ENCODE measurements at regions not wholly inside any gene's neighbourhood (a gene's known extent, or its start where the extent isn't known, plus 50 kb on each side); places are given as distances from the start of the nearest gene placed in this dataset.

DNA sequence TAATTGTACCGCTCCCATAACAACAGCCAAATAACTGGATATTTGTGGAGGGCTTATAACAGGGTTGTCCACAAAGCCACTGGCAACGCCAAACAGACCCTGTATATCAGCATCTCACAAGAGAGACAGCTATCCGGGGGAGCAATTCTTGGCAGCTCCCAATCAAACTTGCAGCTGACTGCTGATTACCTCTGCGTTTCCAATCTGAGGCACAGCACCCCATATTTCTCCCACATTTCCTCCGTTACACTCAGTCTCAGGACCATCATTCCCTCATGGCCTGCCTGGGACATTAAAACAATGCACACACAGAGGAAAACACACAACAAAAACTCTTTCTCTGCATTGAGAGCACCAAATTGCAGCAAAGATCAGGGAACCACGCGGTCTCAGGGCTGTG is 67.8 kb upstream of the SDK1 start:
- TF ChIP-seq POLR2A (IDR thresholded peaks at IDR 0.05) = no peak
- TF ChIP-seq, protein P1, sequence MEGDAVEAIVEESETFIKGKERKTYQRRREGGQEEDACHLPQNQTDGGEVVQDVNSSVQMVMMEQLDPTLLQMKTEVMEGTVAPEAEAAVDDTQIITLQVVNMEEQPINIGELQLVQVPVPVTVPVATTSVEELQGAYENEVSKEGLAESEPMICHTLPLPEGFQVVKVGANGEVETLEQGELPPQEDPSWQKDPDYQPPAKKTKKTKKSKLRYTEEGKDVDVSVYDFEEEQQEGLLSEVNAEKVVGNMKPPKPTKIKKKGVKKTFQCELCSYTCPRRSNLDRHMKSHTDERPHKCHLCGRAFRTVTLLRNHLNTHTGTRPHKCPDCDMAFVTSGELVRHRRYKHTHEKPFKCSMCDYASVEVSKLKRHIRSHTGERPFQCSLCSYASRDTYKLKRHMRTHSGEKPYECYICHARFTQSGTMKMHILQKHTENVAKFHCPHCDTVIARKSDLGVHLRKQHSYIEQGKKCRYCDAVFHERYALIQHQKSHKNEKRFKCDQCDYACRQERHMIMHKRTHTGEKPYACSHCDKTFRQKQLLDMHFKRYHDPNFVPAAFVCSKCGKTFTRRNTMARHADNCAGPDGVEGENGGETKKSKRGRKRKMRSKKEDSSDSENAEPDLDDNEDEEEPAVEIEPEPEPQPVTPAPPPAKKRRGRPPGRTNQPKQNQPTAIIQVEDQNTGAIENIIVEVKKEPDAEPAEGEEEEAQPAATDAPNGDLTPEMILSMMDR (IDR thresholded peaks at IDR 0.05) = no peak
- WGBS, 4 donors = 87 to 94% (median 89%) methylated on average over 7 of the region's 7 CpGs
- Histone ChIP-seq H3K27me3 (no peaks in the 10 kb centered on the region), H3K4me1 (replicated peaks in 1 of 2) (no peaks in the 10 kb centered on the region), H3K36me3 (replicated peaks in 1 of 2) (no peaks in the 10 kb centered on the region), H3K27ac (no peak overlapping the region), H3K9me3 (replicated peaks in 1 of 3) (no peaks in the 10 kb centered on the region), H3K4me3 (no peak overlapping the region)
- intact Hi-C loops (cut with DNase I) = no loop called here
- no peak for DNase-seq

DNA sequence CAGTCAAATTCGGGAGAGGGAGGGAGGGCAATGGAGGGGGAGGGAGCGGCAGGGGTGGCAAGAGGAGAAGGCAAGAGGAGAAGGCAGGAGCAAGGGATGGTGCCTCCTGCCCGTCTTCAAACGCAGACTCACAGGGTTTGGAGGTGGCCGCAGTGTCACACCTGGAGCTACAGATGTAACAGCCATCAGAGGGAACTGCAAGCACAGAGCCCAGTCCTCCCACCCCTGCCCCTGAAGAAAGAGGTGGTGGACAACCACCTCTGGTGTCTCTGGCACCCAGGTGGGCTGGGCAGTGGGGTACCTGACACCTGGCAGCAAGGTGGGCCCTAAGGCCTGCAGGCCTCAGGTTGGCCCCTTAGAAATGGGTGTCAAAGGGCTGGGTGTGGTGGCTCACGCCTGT is 67.0 kb upstream of the SDK1 start:
- Histone ChIP-seq H3K27ac (no peak overlapping the region), H3K27me3 (no peaks in the 10 kb centered on the region), H3K36me3 (replicated peaks in 1 of 2) (no peaks in the 10 kb centered on the region), H3K4me1 (replicated peaks in 1 of 2) (no peaks in the 10 kb centered on the region), H3K4me3 (no peak overlapping the region), H3K9me3 (replicated peaks in 1 of 3) (no peaks in the 10 kb centered on the region)
- TF ChIP-seq POLR2A (IDR thresholded peaks at IDR 0.05) = no peak
- intact Hi-C loops (cut with DNase I) = no loop called here
- 79 to 95% (median 88%) methylated on average over 6 of the region's 6 CpGs for WGBS, 4 donors
- no peak for DNase-seq

DNA sequence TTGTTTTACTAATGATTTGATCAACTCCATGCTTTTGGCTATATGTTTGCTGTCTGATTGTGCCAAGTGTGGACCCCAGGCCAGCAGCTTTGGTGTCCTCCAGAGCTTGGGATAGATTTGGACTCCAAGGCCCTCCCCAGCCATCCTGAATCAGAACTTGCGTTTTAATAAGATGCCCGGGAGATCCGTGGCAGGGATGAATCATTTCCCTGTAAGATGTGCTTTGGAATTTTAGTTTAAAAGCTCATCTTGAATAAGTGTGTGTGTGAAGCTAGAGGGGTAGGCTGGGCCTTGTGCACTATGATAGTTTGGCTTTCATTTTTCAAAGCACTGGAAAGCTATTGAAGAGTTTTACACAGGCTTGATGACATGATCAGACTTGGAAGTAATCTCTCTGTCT is 66.2 kb upstream of the SDK1 start:
- Histone ChIP-seq H3K36me3 (replicated peaks in 1 of 2) (no peaks in the 10 kb centered on the region), H3K27ac (no peak overlapping the region), H3K4me3 (no peak overlapping the region), H3K9me3 (replicated peaks in 1 of 3) (no peaks in the 10 kb centered on the region), H3K4me1 (replicated peaks in 1 of 2) (no peaks in the 10 kb centered on the region), H3K27me3 (no peaks in the 10 kb centered on the region)
- 77 to 92% (median 86%) methylated on average over 3 of the region's 3 CpGs for WGBS, 4 donors
- no peak for DNase-seq
- TF ChIP-seq, protein P1 (IDR thresholded peaks at IDR 0.05) = no peak
- no peak for TF ChIP-seq POLR2A (IDR thresholded peaks at IDR 0.05)
- intact Hi-C loops (cut with DNase I) = no loop called here

DNA sequence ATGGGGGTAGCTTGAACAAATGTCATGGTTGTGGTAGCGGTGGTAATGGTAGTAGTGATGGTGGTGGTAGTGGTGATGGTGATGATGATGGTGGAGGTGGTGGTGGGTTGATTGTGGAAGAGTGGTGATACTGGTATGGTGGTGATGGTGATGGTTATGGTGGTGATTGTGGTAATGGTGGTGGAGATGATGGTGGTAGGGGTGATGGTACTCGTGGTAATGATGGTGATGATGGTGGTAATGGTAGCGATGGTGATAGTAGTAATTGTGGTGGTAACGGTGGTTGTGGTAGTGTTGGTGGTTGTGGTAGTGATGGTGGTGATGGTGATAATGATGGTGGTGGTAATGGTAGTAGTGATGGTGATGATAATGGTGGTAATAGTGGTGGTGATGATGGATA is 65.7 kb upstream of the SDK1 start:
- Histone ChIP-seq H3K9me3 (replicated peaks in 1 of 3) (no peaks in the 10 kb centered on the region), H3K27me3 (no peaks in the 10 kb centered on the region), H3K36me3 (replicated peaks in 1 of 2) (no peaks in the 10 kb centered on the region), H3K27ac (no peak overlapping the region), H3K4me1 (replicated peaks in 1 of 2) (no peaks in the 10 kb centered on the region), H3K4me3 (no peak overlapping the region)
- TF ChIP-seq, protein P1 (IDR thresholded peaks at IDR 0.05) = no peak
- TF ChIP-seq POLR2A (IDR thresholded peaks at IDR 0.05) = no peak
- 78 to 87% (median 85%) methylated on average over 4 of the region's 4 CpGs for WGBS, 4 donors
- DNase-seq = no peak
- intact Hi-C loops (cut with DNase I) = no loop called here

DNA sequence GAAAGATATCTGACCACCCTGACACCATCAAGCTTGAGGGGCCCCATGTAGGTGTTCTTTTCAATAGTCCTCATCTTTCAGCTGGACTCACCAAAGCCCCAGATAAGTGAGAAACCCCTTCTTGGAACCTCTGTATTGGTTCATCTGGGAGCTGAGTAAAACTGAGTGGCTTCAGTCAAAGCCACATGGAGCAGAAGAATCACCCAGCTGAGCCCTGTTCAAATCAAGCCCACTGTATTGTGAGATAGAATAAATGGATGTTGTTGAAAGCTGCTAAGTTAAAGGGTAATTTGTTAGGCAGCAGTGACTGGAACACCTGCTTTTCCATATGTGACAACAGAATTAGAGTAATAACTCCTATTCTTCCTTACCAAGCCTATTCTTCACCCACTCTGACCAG is 64.8 kb upstream of the SDK1 start:
- Histone ChIP-seq H3K4me1 (replicated peaks in 1 of 2) (no peaks in the 10 kb centered on the region), H3K9me3 (replicated peaks in 1 of 3) (no peaks in the 10 kb centered on the region), H3K27ac (no peak overlapping the region), H3K36me3 (replicated peaks in 1 of 2) (no peaks in the 10 kb centered on the region), H3K27me3 (no peaks in the 10 kb centered on the region), H3K4me3 (no peak overlapping the region)
- DNase-seq = no peak
- TF ChIP-seq, protein P1 (IDR thresholded peaks at IDR 0.05) = no peak
- no peak for TF ChIP-seq POLR2A (IDR thresholded peaks at IDR 0.05)
- intact Hi-C loops (cut with DNase I) = no loop called here
